ENCODE measurements at regions not wholly inside any gene's neighbourhood (a gene's known extent, or its start where the extent isn't known, plus 50 kb on each side); places are given as distances from the start of the nearest gene placed in this dataset.

DNA sequence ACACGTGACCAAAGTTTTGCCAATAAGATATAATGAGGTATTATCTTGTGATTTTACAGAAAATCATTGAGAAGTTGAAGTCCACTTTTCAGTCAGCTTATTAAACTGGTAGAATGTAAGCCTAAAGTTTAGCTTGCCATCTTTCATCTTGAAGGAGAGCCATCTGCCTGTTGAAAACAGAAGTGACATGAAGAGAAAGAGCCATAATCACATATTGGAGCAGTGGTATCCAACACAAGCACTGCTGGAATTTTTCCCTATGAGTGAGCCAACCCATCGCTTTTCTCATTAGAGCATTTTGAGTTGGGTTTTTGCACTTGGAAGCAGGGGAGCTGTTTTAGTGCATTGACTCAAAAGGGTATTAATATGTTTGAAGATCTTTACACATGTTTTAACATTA lies 117.6 kb upstream of the FERD3L start:
- H4K20me1 ChIP-seq (ENCODE audit: control insufficient read depth, extremely low read depth, insufficient read depth, low read length) = no peaks in the 10 kb centered on the region
- DNase-seq (ENCODE audit: low read depth, low spot score) (no peak), FAIRE-seq (no peak)
- H3K27me3 ChIP-seq (ENCODE audit: control insufficient read depth, extremely low read depth, insufficient read depth, low read length) = no peaks in the 10 kb centered on the region
- no peaks in the 10 kb centered on the region for H3K36me3 ChIP-seq (ENCODE audit: control insufficient read depth in 2 of 2, extremely low read depth in 1 of 2, insufficient read depth in 2 of 2, low read length in 2 of 2)
- no peak overlapping the region for H3K4me2 ChIP-seq (ENCODE audit: control insufficient read depth, extremely low read depth, insufficient read depth, low read depth, low read length)
- H3K27ac ChIP-seq (ENCODE audit: control insufficient read depth, insufficient read depth, low read length) = no peak overlapping the region
- dilution Hi-C loops (cut with MboI; ENCODE audit: extremely low pct_ligation_motif_present, low sequenced_read_pairs) = no loop called here
- H3K79me2 ChIP-seq (ENCODE audit: control insufficient read depth, insufficient read depth, low read length) = no peaks in the 10 kb centered on the region
- H3K4me3 ChIP-seq (ENCODE audit: control insufficient read depth in 2 of 3, extremely low read depth in 1 of 3, insufficient read depth in 2 of 3, low read depth in 1 of 3, low read length in 3 of 3) = no peak overlapping the region
- TF ChIP-seq EZH2 (IDR thresholded peaks at IDR 0.05; ENCODE audit: low read length) = no peak
- H3K9me3 ChIP-seq (ENCODE audit: control insufficient read depth, low read depth, low read length) = no peaks in the 10 kb centered on the region
- no peak overlapping the region for H2AFZ ChIP-seq (ENCODE audit: control insufficient read depth, low read length)
- H3K9me1 ChIP-seq (ENCODE audit: control insufficient read depth, extremely low read depth, insufficient read depth, low read length) = no peaks in the 10 kb centered on the region
- H3K9ac ChIP-seq (ENCODE audit: control insufficient read depth, extremely low read depth, insufficient read depth, low read length) = no peak overlapping the region
- H3K4me1 ChIP-seq (ENCODE audit: control insufficient read depth, extremely low read depth, insufficient read depth, low read length) = no peaks in the 10 kb centered on the region

- Histone ChIP-seq H3K9me1 (ENCODE audit: control insufficient read depth, extremely low read depth, insufficient read depth, low read length) (no peaks in the 10 kb centered on the region), H3K4me2 (ENCODE audit: control insufficient read depth, extremely low read depth, insufficient read depth, low read depth, low read length) (no peak overlapping the region), H3K4me3 (ENCODE audit: control insufficient read depth in 2 of 3, extremely low read depth in 1 of 3, insufficient read depth in 2 of 3, low read depth in 1 of 3, low read length in 3 of 3) (no peak overlapping the region), H3K4me1 (ENCODE audit: control insufficient read depth, extremely low read depth, insufficient read depth, low read length) (no peaks in the 10 kb centered on the region), H4K20me1 (ENCODE audit: control insufficient read depth, extremely low read depth, insufficient read depth, low read length) (no peaks in the 10 kb centered on the region), H2AFZ (ENCODE audit: control insufficient read depth, low read length) (no peak overlapping the region), H3K36me3 (ENCODE audit: control insufficient read depth in 2 of 2, extremely low read depth in 1 of 2, insufficient read depth in 2 of 2, low read length in 2 of 2) (no peaks in the 10 kb centered on the region), H3K27ac (ENCODE audit: control insufficient read depth, insufficient read depth, low read length) (no peak overlapping the region), H3K27me3 (ENCODE audit: control insufficient read depth, extremely low read depth, insufficient read depth, low read length) (no peaks in the 10 kb centered on the region), H3K9me3 (ENCODE audit: control insufficient read depth, low read depth, low read length) (no peaks in the 10 kb centered on the region), H3K9ac (ENCODE audit: control insufficient read depth, extremely low read depth, insufficient read depth, low read length) (no peak overlapping the region), H3K79me2 (ENCODE audit: control insufficient read depth, insufficient read depth, low read length) (no peaks in the 10 kb centered on the region)
- dilution Hi-C loops (cut with MboI; ENCODE audit: extremely low pct_ligation_motif_present, low sequenced_read_pairs) = no loop called here
- DNase-seq (ENCODE audit: low read depth, low spot score) (no peak), FAIRE-seq (no peak)
- no peak for TF ChIP-seq EZH2 (IDR thresholded peaks at IDR 0.05; ENCODE audit: low read length)
- TF ChIP-seq, protein P1, sequence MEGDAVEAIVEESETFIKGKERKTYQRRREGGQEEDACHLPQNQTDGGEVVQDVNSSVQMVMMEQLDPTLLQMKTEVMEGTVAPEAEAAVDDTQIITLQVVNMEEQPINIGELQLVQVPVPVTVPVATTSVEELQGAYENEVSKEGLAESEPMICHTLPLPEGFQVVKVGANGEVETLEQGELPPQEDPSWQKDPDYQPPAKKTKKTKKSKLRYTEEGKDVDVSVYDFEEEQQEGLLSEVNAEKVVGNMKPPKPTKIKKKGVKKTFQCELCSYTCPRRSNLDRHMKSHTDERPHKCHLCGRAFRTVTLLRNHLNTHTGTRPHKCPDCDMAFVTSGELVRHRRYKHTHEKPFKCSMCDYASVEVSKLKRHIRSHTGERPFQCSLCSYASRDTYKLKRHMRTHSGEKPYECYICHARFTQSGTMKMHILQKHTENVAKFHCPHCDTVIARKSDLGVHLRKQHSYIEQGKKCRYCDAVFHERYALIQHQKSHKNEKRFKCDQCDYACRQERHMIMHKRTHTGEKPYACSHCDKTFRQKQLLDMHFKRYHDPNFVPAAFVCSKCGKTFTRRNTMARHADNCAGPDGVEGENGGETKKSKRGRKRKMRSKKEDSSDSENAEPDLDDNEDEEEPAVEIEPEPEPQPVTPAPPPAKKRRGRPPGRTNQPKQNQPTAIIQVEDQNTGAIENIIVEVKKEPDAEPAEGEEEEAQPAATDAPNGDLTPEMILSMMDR (optimal IDR thresholded peaks at IDR 0.05 in 1 of 3, IDR thresholded peaks at IDR 0.05 in 1 of 3, conservative IDR thresholded peaks at IDR 0.05 in 1 of 3; ENCODE audit: extremely low read depth in 1 of 3, insufficient read depth in 2 of 3, low read length in 3 of 3) = no peak
Observed at GRCh38 chr7:19249281-19249680, 104.1 kb upstream of the FERD3L start.

- H3K4me2 ChIP-seq (ENCODE audit: control insufficient read depth, extremely low read depth, insufficient read depth, low read depth, low read length) = no peak overlapping the region
- H2AFZ ChIP-seq (ENCODE audit: control insufficient read depth, low read length) = no peak overlapping the region
Observed at GRCh38 chr7:19248681-19249080, 103.5 kb upstream of the FERD3L start.

More at GRCh38 chr7:19248681-19249080, 103.5 kb upstream of the FERD3L start:
- TF ChIP-seq, protein P1 (optimal IDR thresholded peaks at IDR 0.05 in 1 of 3, IDR thresholded peaks at IDR 0.05 in 1 of 3, conservative IDR thresholded peaks at IDR 0.05 in 1 of 3; ENCODE audit: extremely low read depth in 1 of 3, insufficient read depth in 2 of 3, low read length in 3 of 3) = no peak
- TF ChIP-seq EZH2 (IDR thresholded peaks at IDR 0.05; ENCODE audit: low read length) = no peak
- H3K4me1 ChIP-seq (ENCODE audit: control insufficient read depth, extremely low read depth, insufficient read depth, low read length) = no peaks in the 10 kb centered on the region
- no peaks in the 10 kb centered on the region for H3K27me3 ChIP-seq (ENCODE audit: control insufficient read depth, extremely low read depth, insufficient read depth, low read length)
- no peak for FAIRE-seq
- H3K9ac ChIP-seq (ENCODE audit: control insufficient read depth, extremely low read depth, insufficient read depth, low read length) = no peak overlapping the region
- H3K36me3 ChIP-seq (ENCODE audit: control insufficient read depth in 2 of 2, extremely low read depth in 1 of 2, insufficient read depth in 2 of 2, low read length in 2 of 2) = no peaks in the 10 kb centered on the region
- H3K9me3 ChIP-seq (ENCODE audit: control insufficient read depth, low read depth, low read length) = no peaks in the 10 kb centered on the region
- no peak overlapping the region for H3K4me3 ChIP-seq (ENCODE audit: control insufficient read depth in 2 of 3, extremely low read depth in 1 of 3, insufficient read depth in 2 of 3, low read depth in 1 of 3, low read length in 3 of 3)
- H3K9me1 ChIP-seq (ENCODE audit: control insufficient read depth, extremely low read depth, insufficient read depth, low read length) = no peaks in the 10 kb centered on the region
- H4K20me1 ChIP-seq (ENCODE audit: control insufficient read depth, extremely low read depth, insufficient read depth, low read length) = no peaks in the 10 kb centered on the region
- dilution Hi-C loops (cut with MboI; ENCODE audit: extremely low pct_ligation_motif_present, low sequenced_read_pairs) = no loop called here
- no peaks in the 10 kb centered on the region for H3K79me2 ChIP-seq (ENCODE audit: control insufficient read depth, insufficient read depth, low read length)
- no peak for DNase-seq (ENCODE audit: low read depth, low spot score)
- no peak overlapping the region for H3K27ac ChIP-seq (ENCODE audit: control insufficient read depth, insufficient read depth, low read length)
